Endothelial cell of umbilical vein (primary cell): ENCODE measurements at regions not wholly inside any gene's neighbourhood (a gene's known extent, or its start where the extent isn't known, plus 50 kb on each side); places are given as distances from the start of the nearest gene placed in this dataset.

Experiments
- BruUV-seq: library from RNA; stranded (reverse); fragments of 400-500 nt; replicated peaks from 2 replicates; lab custom pipeline; 2021; lab: Mats Ljungman, UMichigan
- CTCF ChIA-PET: fragments of 300-600, 350-600 bp; sonication (Branson Sonifier 250); formaldehyde crosslinking; loops from one replicate; lab custom pipeline; 2021; ENCODE audit warnings: antibody characterized with exemption, inconsistent platforms; lab: Charles Lee
- POLR2A ChIA-PET: fragments of 300-600, 350-600 bp; sonication (Branson Sonifier 250); formaldehyde crosslinking; loops from one replicate; lab custom pipeline; 2021; ENCODE audit warnings: antibody characterized with exemption, inconsistent platforms; lab: Charles Lee
- DNase-seq: peaks from one replicate; pipeline ENCODE4 v3.0.0-alpha.2; 2011; ENCODE audit warnings: low read depth, low spot score
- FAIRE-seq: peaks from 2 replicates; lab custom pipeline; 2011; peaks lifted over from hg19 to GRCh38; lab: Jason Lieb, UNC
- H2AFZ ChIP-seq: 2 replicates; pipeline ENCODE4 v1.6.0; 2012; ENCODE audit warnings: low read depth, low read length, control low read depth, inconsistent platforms
- H3K27ac ChIP-seq: 2 replicates; pipeline ENCODE4 v1.5.1; 2011; ENCODE audit warnings: low read depth, mild to moderate bottlenecking, control low read depth, low read length, moderate library complexity; ENCODE audit not compliant: insufficient read depth
- H3K27me3 ChIP-seq, 2 experiments: 2 replicates each; pipeline versions ENCODE4 v1.6.0 to v1.6.1; 2011; ENCODE audit warnings: low read length in 2 of 2, mixed read lengths in 1 of 2; ENCODE audit not compliant: control insufficient read depth in 2 of 2, insufficient read depth in 2 of 2
- H3K36me3 ChIP-seq, 2 experiments: 2 replicates in 1 of 2; 3 replicates in 1 of 2; pipeline ENCODE4 v1.5.1; 2011; ENCODE audit warnings: low read length in 2 of 2, mild to moderate bottlenecking in 1 of 2, moderate library complexity in 1 of 2; ENCODE audit not compliant: control insufficient read depth in 2 of 2, insufficient read depth in 2 of 2; ENCODE audit errors: extremely low read depth in 1 of 2
- H3K4me1 ChIP-seq: 3 replicates; pipeline ENCODE4 v1.5.1; 2011; ENCODE audit warnings: mild to moderate bottlenecking, low read length; ENCODE audit not compliant: control insufficient read depth, insufficient read depth; ENCODE audit errors: extremely low read depth
- H3K4me2 ChIP-seq: 2 replicates; pipeline ENCODE4 v1.6.1; 2011; ENCODE audit warnings: low read length, control low read depth, mixed read lengths; ENCODE audit not compliant: insufficient read depth
- H3K4me3 ChIP-seq, 3 experiments: fragments of 200-600 bp in 1 of 3; sonication (generic), shearing (Covaris generic) in 1 of 3; replicated peaks in 1 of 3; 2 replicates each; pipeline ENCODE4 v1.5.1; 2011 to 2016; ENCODE audit warnings: control low read depth in 3 of 3, low read length in 3 of 3, mild to moderate bottlenecking in 2 of 3, inconsistent platforms in 1 of 3, low read depth in 1 of 3, moderate library complexity in 1 of 3; ENCODE audit not compliant: insufficient read depth in 1 of 3
- H3K79me2 ChIP-seq: 2 replicates; pipeline ENCODE4 v1.6.0; 2012; ENCODE audit warnings: low read length, inconsistent platforms; ENCODE audit not compliant: control insufficient read depth, insufficient read depth
- H3K9ac ChIP-seq: replicated peaks from 2 replicates; pipeline ENCODE3; 2011; ENCODE audit warnings: low read length, control low read depth; ENCODE audit not compliant: insufficient read depth; ENCODE audit errors: extremely low read depth
- H3K9me1 ChIP-seq: replicated peaks from 3 replicates; pipeline ENCODE4 v1.6.0; 2011; ENCODE audit warnings: mild to moderate bottlenecking, low read length; ENCODE audit not compliant: control insufficient read depth, insufficient read depth; ENCODE audit errors: extremely low read depth
- H3K9me3 ChIP-seq: replicated peaks from 2 replicates; pipeline ENCODE4 v1.5.1; 2012; ENCODE audit warnings: low read length, inconsistent platforms; ENCODE audit not compliant: control insufficient read depth, insufficient read depth
- H4K20me1 ChIP-seq: replicated peaks from 2 replicates; pipeline ENCODE3; 2011; ENCODE audit warnings: mild to moderate bottlenecking, low read length; ENCODE audit not compliant: control insufficient read depth, insufficient read depth; ENCODE audit errors: extremely low read depth
- EZH2 ChIP-seq: IDR thresholded peaks from 2 replicates; pipeline ENCODE4 v1.6.1; 2012; ENCODE audit warnings: borderline replicate concordance, low read depth, mild to moderate bottlenecking, moderate library complexity, low read length, inconsistent platforms; ENCODE audit not compliant: severe bottlenecking
- FOS ChIP-seq: IDR thresholded peaks from 2 replicates; pipeline ENCODE4 v1.6.1; 2011; ENCODE audit warnings: mild to moderate bottlenecking, low read length, moderate library complexity, borderline replicate concordance; ENCODE audit not compliant: insufficient read depth
- GATA2 ChIP-seq: IDR thresholded peaks from 2 replicates; pipeline ENCODE4 v1.7.0; 2011; ENCODE audit warnings: low read depth, mild to moderate bottlenecking, moderate library complexity, mixed read lengths, low read length; ENCODE audit not compliant: insufficient read length, insufficient read depth
- JUN ChIP-seq: IDR thresholded peaks from 2 replicates; pipeline ENCODE4 v1.6.1; 2011; ENCODE audit warnings: borderline replicate concordance, low read depth; ENCODE audit not compliant: insufficient read length, insufficient read depth
- MYC ChIP-seq: IDR thresholded peaks from one replicate; pipeline ENCODE4 v1.6.1; 2011; ENCODE audit warnings: mild to moderate bottlenecking, low read depth, low read length
- POLR2A ChIP-seq: IDR thresholded peaks from 2 replicates; pipeline ENCODE4 v1.6.1; 2012; ENCODE audit warnings: low read depth, mild to moderate bottlenecking, control low read depth, low read length
- POLR2AphosphoS5 ChIP-seq: IDR thresholded peaks from 2 replicates; pipeline ENCODE4 v1.6.1; 2012; ENCODE audit warnings: low read depth, mild to moderate bottlenecking, control low read depth, low read length, moderate library complexity; ENCODE audit not compliant: insufficient read depth
- dilution Hi-C: fragments of 300-500 bp; cut with MboI; formaldehyde crosslinking; loops from one replicate; pipeline ENCODE4 v1.15.0; 2019; ENCODE audit warnings: low sequenced_read_pairs; ENCODE audit not compliant: extremely low pct_ligation_motif_present
- intact Hi-C: fragments of 100-400 bp; cut with micrococcal nuclease; formaldehyde crosslinking; loops from one replicate; pipeline ENCODE4 v1.10.0; 2022
- TF ChIP-seq, protein P1 (sequence below), 2 donors: IDR thresholded peaks; 1 replicate in 1 of 2; 2 replicates in 1 of 2; pipeline ENCODE4 v1.5.1; 2011; ENCODE audit warnings: low read length in 2 of 2, mild to moderate bottlenecking in 2 of 2, moderate library complexity in 2 of 2, control low read depth in 1 of 2, inconsistent platforms in 1 of 2, low read depth in 1 of 2; ENCODE audit not compliant: insufficient read depth in 1 of 2; ENCODE audit errors: extremely low read depth in 1 of 2
- TF ChIP-seq, protein P2 (sequence below): IDR thresholded peaks from 2 replicates; pipeline ENCODE4 v1.6.1; 2011; ENCODE audit not compliant: insufficient read depth, insufficient read length

DNA sequence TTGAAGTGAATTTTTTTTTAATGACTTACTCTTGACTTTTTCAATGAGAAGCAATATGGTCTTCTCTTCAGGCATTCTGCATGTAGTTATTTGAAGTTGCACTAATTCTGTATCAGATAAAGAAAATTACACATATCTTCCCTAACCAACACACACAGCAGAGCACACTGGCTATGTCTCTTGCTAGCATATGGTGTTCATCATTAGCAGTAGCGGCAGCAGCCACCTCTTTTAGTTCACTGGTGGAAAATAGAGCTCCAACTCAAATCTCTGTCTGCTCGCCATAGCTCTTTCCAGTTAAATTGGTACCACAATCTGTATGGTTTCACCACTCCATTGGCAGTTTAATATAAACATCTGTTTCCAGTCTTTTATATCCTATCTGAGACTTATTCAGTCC lies 278.1 kb upstream of the ZEB2 start:
- no peak overlapping the region for H3K27ac ChIP-seq
- H3K4me2 ChIP-seq: no peak overlapping the region
- ChIA-PET POLR2A (no interaction called here), CTCF (no interaction called here)
- H2AFZ ChIP-seq: no peak overlapping the region
- no peaks in the 10 kb centered on the region for H3K9me1 ChIP-seq
- FAIRE-seq (no peak), DNase-seq (no peak)
- no peak for TF ChIP-seq FOS
- no peak for TF ChIP-seq JUN
- TF ChIP-seq, protein P1, sequence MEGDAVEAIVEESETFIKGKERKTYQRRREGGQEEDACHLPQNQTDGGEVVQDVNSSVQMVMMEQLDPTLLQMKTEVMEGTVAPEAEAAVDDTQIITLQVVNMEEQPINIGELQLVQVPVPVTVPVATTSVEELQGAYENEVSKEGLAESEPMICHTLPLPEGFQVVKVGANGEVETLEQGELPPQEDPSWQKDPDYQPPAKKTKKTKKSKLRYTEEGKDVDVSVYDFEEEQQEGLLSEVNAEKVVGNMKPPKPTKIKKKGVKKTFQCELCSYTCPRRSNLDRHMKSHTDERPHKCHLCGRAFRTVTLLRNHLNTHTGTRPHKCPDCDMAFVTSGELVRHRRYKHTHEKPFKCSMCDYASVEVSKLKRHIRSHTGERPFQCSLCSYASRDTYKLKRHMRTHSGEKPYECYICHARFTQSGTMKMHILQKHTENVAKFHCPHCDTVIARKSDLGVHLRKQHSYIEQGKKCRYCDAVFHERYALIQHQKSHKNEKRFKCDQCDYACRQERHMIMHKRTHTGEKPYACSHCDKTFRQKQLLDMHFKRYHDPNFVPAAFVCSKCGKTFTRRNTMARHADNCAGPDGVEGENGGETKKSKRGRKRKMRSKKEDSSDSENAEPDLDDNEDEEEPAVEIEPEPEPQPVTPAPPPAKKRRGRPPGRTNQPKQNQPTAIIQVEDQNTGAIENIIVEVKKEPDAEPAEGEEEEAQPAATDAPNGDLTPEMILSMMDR (IDR thresholded peaks at IDR 0.05; ENCODE audit: extremely low read depth in 1 of 2, insufficient read depth in 1 of 2, low read depth in 1 of 2, low read length in 2 of 2): no peak
- TF ChIP-seq EZH2: no peak
- no peak for TF ChIP-seq GATA2
- no peak for TF ChIP-seq POLR2AphosphoS5
- TF ChIP-seq MYC: no peak
- TF ChIP-seq POLR2A: no peak
- TF ChIP-seq, protein P2, sequence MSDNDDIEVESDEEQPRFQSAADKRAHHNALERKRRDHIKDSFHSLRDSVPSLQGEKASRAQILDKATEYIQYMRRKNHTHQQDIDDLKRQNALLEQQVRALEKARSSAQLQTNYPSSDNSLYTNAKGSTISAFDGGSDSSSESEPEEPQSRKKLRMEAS: no peak
- intact Hi-C loops (no loop called here), dilution Hi-C loops (no loop called here)
- no peaks in the 10 kb centered on the region for H3K79me2 ChIP-seq
- H3K27me3 ChIP-seq: no peaks in the 10 kb centered on the region
- no peaks in the 10 kb centered on the region for H3K36me3 ChIP-seq
- no peaks in the 10 kb centered on the region for H3K9me3 ChIP-seq
- H3K4me1 ChIP-seq: peaks cover 10% of the 10 kb centered on the region
- H3K9ac ChIP-seq: no peak overlapping the region
- H4K20me1 ChIP-seq: no peaks in the 10 kb centered on the region
- H3K4me3 ChIP-seq: no peak overlapping the region
- no TSS peak for BruUV-seq
